Smooth muscle cell of the brain vasculature (primary cell): ENCODE measurements at regions not wholly inside any gene's neighbourhood (a gene's known extent, or its start where the extent isn't known, plus 50 kb on each side); places are given as distances from the start of the nearest gene placed in this dataset.

ENCODE experiments used
- DNase-seq: peaks from one replicate; pipeline ENCODE4 v3.0.0-alpha.2; 2012; ENCODE audit warnings: low read depth, low spot score

DNA sequence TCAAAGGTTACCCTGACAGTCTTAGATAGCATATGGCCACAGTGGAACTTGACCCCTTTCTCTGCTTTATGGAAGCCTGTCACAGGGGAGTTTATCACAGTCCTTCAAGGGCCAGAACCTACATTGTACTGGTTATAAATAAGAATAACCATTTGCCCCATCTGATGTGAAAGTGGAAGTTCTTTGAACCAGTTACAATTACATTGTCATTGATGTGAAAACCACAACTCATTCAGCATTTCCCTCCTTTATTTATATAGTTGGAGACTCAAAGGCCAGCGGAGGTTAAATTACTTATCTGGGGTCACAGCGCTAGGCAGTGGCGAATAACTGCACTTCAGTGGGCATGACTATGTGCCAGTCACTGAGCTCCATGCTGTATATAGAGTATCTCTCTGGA, 60.5 kb upstream of the TBC1D5 start:
- DNase-seq = no peak

DNA sequence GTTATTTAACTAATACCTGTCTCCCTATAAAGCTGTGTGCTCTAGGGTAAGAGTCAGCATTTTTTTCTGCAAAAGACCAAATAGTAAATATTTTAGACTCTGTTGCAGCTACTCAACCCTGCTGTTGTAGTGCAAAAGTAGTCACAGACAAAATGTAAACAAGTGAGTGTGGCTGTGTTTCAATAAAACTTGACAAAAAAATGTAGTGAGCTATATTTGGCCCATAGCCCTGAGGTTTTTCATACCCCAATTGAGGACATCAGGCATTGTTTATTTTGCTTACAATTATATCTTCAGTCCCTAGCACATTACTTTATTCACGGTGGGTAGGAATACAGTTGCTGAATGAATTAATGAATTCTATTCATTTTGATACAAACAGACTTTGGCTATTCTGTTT, 58.7 kb upstream of the TBC1D5 start:
- no peak for DNase-seq

DNA sequence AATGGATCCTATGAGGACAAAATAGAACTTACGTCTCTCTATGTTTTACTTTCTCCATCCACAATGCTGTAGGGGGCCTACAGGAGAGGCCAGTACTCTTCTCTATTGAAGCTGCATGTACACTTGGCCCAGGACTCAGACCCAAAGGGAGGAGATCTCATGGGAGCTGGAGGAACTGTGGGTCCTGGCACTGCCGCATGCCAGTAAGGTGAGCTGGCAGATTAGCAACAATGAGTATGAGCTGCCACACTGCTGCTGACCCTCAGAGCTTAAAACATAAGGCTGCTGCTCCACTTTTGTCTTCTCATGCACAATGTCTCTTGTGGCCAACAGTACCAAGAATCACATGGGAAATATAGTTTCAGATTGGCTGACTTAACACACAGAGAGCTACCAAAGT, 57.8 kb upstream of the TBC1D5 start:
- no peak for DNase-seq

DNA sequence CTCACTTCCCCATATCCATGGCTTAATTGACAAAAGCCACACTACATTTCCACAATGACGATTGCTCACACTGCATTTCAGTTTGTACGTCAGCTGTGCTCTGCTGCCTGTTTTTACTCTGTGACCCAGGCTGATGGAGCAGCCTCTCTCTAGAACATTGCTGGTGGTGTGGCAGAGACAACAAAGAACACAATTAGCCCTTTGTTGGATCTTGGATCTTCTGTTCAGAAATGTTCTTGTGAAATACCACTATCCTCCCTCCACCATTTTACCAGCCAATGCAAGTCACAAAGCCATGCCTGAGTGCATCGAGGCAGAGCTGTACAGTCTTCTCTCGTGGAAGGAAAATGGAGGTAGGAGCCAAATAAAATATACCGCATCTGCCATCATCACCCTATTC, 56.9 kb upstream of the TBC1D5 start:
- DNase-seq = no peak

DNA sequence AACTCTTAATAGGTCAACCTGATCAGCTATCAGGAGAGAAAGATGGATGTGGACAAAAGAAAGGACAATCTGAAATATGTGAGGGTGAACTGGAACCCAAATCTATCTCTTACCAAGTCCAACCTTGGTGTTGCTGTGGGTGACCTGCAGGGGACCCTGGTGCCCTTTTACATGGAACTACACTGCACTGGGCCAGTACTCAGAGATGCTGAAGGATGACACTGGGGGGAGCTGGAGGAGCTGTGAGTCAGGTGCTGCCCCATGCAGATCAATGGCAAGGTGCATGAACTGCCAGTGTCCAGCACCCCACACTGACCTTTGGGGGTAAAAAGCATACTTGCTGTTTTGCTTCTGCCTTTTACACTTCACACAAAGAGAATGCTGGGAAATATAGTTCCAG, 55.6 kb upstream of the TBC1D5 start:
- no peak for DNase-seq

DNA sequence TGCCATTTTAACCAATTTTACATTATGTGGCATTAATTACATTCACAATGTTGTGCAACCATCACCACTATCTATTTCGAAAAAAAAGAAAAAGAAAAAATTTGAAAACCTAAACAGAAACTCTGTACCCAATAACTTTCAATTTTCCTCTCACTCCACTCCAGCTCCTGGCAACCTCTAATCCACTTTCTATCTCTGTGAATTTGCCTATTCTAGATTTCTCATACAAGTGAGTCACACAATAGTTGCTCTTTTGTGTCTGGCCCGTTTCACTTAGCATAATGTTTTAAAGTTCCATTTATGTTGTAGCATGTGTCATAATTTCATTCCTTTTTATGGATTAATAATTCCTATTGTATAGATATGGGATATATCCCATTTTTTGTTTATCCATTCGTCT, 53.3 kb upstream of the TBC1D5 start:
- no peak for DNase-seq

DNA sequence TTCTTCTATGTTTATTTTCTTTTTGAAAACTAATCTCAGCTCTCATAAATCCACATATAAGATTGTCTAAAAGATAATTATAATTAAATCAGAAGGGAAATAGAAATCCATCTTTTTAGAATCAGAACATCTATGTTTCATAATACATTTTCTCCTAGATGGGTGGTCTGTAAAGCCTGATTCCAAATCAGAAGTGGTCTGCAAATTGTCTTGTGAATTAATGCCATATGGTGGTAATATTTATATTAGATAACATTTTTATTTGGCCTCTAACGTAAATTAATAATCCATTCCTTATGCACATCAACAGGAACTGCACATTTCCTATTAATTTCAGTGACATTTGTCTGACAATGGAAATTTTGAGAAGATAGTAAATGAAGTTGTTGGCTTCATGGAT, 52.8 kb upstream of the TBC1D5 start:
- DNase-seq = no peak

DNA sequence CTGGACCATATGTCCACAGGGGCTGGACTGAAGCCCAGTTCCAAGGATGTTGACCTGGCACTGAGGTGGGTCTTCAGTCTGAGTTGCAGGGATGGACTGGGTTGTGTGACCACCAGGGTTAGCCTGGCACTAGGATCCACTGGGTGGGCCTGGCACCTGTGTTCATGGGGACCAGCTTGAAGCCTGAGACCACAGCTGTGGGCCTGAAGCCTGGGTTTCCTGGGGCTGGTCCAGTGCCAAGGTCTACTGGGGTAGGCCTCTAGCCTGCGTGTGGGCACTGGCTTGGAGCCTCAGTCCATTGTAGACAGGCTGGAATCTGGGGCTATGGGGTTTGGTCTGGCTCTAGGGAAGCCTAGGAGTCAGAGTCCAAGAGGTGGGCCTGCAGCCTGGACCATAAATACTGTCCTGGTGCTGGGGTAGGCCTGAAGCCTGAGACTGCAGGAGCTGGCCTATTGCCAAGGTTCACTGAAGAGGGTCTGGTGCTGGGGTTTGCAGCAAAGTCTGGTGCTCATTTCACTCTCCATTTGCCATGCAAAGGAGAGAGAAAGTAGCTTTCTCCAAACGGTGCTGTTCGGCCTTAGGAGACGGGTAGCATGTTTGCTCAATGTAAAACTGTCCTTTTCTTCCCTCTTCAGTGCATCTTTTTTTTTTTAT, 51.2 kb upstream of the TBC1D5 start:
- DNase-seq = no peak
